H9 (cell line): ENCODE measurements at regions not wholly inside any gene's neighbourhood (a gene's known extent, or its start where the extent isn't known, plus 50 kb on each side); places are given as distances from the start of the nearest gene placed in this dataset.

Experiments
- DNase-seq: peaks from one replicate; pipeline ENCODE4 v3.0.0-alpha.2; 2017
- H2AFZ ChIP-seq: one replicate; pipeline ENCODE4 v1.6.1; 2013; ENCODE audit warnings: mild to moderate bottlenecking, low read length, control low read depth, moderate library complexity
- H2AK5ac ChIP-seq: 2 replicates; pipeline ENCODE4 v1.6.1; 2013; ENCODE audit warnings: low read length, control low read depth, mixed read lengths; ENCODE audit not compliant: insufficient read length
- H2BK120ac ChIP-seq: one replicate; pipeline ENCODE4 v1.6.1; 2013; ENCODE audit warnings: low read depth, mild to moderate bottlenecking, low read length, control low read depth, inconsistent platforms; ENCODE audit not compliant: poor library complexity, severe bottlenecking
- H2BK12ac ChIP-seq: 2 replicates; pipeline ENCODE4 v1.6.1; 2013; ENCODE audit warnings: low read length, control low read depth, mixed read lengths, low read depth; ENCODE audit not compliant: insufficient read length
- H2BK15ac ChIP-seq: 2 replicates; pipeline ENCODE4 v1.6.1; 2013; ENCODE audit warnings: low read depth, low read length, control low read depth
- H2BK20ac ChIP-seq: one replicate; pipeline ENCODE4 v1.6.1; 2013; ENCODE audit warnings: low read depth, mild to moderate bottlenecking, low read length, control low read depth, inconsistent platforms; ENCODE audit not compliant: poor library complexity, severe bottlenecking
- H2BK5ac ChIP-seq: 2 replicates; pipeline ENCODE4 v1.6.1; 2013; ENCODE audit warnings: low read length, control low read depth, mixed read lengths; ENCODE audit not compliant: insufficient read length
- H3K14ac ChIP-seq: 2 replicates; pipeline ENCODE4 v1.6.1; 2013; ENCODE audit warnings: low read length, control low read depth; ENCODE audit not compliant: insufficient read depth
- H3K18ac ChIP-seq: 2 replicates; pipeline ENCODE4 v1.6.1; 2013; ENCODE audit warnings: low read depth, mild to moderate bottlenecking, mixed read lengths, low read length, control low read depth; ENCODE audit not compliant: insufficient read length
- H3K23ac ChIP-seq: 2 replicates; pipeline ENCODE4 v1.6.1; 2013; ENCODE audit warnings: low read length, control low read depth, mixed read lengths, low read depth; ENCODE audit not compliant: insufficient read length
- H3K23me2 ChIP-seq: 2 replicates; pipeline ENCODE4 v1.6.1; 2013; ENCODE audit warnings: low read depth, mild to moderate bottlenecking, mixed read lengths, low read length, control low read depth; ENCODE audit not compliant: insufficient read length, poor library complexity, severe bottlenecking
- H3K27ac ChIP-seq: 2 replicates; pipeline ENCODE4 v1.5.1; 2013; ENCODE audit warnings: low read length, control low read depth, mixed read lengths, low read depth; ENCODE audit not compliant: insufficient read length
- H3K27me3 ChIP-seq: 2 replicates; pipeline ENCODE4 v1.6.1; 2013; ENCODE audit warnings: low read length, control low read depth, inconsistent platforms; ENCODE audit not compliant: insufficient read depth
- H3K4ac ChIP-seq: 2 replicates; pipeline ENCODE4 v1.6.1; 2013; ENCODE audit warnings: low read depth, mild to moderate bottlenecking, control low read depth, inconsistent platforms, low read length, moderate library complexity
- H3K4me1 ChIP-seq: 2 replicates; pipeline ENCODE4 v1.6.1; 2013; ENCODE audit warnings: low read length, control low read depth, inconsistent platforms; ENCODE audit not compliant: insufficient read depth
- H3K4me2 ChIP-seq: 2 replicates; pipeline ENCODE4 v1.6.1; 2013; ENCODE audit warnings: low read length, control low read depth, mixed read lengths; ENCODE audit not compliant: insufficient read length, insufficient read depth
- H3K56ac ChIP-seq: 2 replicates; pipeline ENCODE4 v1.6.1; 2013; ENCODE audit warnings: low read depth, mild to moderate bottlenecking, mixed read lengths, low read length, control low read depth; ENCODE audit not compliant: insufficient read length
- H3K79me1 ChIP-seq: 2 replicates; pipeline ENCODE4 v1.6.1; 2013; ENCODE audit warnings: low read depth, mild to moderate bottlenecking, moderate library complexity, low read length, control low read depth, inconsistent platforms; ENCODE audit not compliant: insufficient read depth, poor library complexity, severe bottlenecking
- H3K79me2 ChIP-seq: 2 replicates; pipeline ENCODE4 v1.6.1; 2013; ENCODE audit warnings: low read length, control low read depth, inconsistent platforms; ENCODE audit not compliant: insufficient read depth
- H3K9ac ChIP-seq: 2 replicates; pipeline ENCODE4 v1.6.1; 2013; ENCODE audit warnings: low read length, control low read depth, mixed read lengths; ENCODE audit not compliant: insufficient read length; ENCODE audit errors: extremely low read depth
- H3K9me3 ChIP-seq: one replicate; pipeline ENCODE4 v1.6.1; 2013; ENCODE audit warnings: low read depth, low read length, inconsistent platforms; ENCODE audit not compliant: control insufficient read depth
- H3T11ph ChIP-seq: one replicate; pipeline ENCODE4 v1.6.1; 2013; ENCODE audit warnings: mild to moderate bottlenecking, low read length, control low read depth, inconsistent platforms
- H4K20me1 ChIP-seq: one replicate; pipeline ENCODE4 v1.6.1; 2013; ENCODE audit not compliant: control insufficient read depth, insufficient read length, insufficient read depth
- H4K5ac ChIP-seq: 2 replicates; pipeline ENCODE4 v1.6.1; 2013; ENCODE audit warnings: low read depth, mild to moderate bottlenecking, mixed read lengths, low read length, control low read depth; ENCODE audit not compliant: insufficient read length
- H4K8ac ChIP-seq: replicated peaks from 2 replicates; pipeline ENCODE4 v1.6.1; 2013; ENCODE audit warnings: low read length, control low read depth, mixed read lengths, low read depth; ENCODE audit not compliant: insufficient read length
- H4K91ac ChIP-seq: 2 replicates; pipeline ENCODE4 v1.6.1; 2013; ENCODE audit warnings: low read depth, mild to moderate bottlenecking, moderate library complexity, mixed read lengths, low read length, control low read depth; ENCODE audit not compliant: insufficient read length
- H3K27ac Mint-ChIP-seq, 3 experiments: 2 replicates in 2 of 3; 3 replicates in 1 of 3; pipeline ENCODE4 v1.8.0; 2020 to 2021; ENCODE audit warnings: mixed read lengths in 3 of 3, mild to moderate bottlenecking in 1 of 3, moderate library complexity in 1 of 3
- H3K27me3 Mint-ChIP-seq: 2 replicates; pipeline ENCODE4 v1.8.0; 2021; ENCODE audit warnings: low read depth, mild to moderate bottlenecking, moderate library complexity, mixed read lengths
- H3K36me3 Mint-ChIP-seq, 3 experiments: 2 replicates in 2 of 3; 3 replicates in 1 of 3; pipeline ENCODE4 v1.8.0; 2020 to 2021; ENCODE audit warnings: low read depth in 3 of 3, mixed read lengths in 3 of 3; ENCODE audit not compliant: insufficient read depth in 1 of 3
- H3K4me1 Mint-ChIP-seq, 2 experiments: 2 replicates each; pipeline ENCODE4 v1.8.0; 2020; ENCODE audit warnings: mixed read lengths in 2 of 2
- H3K4me3 Mint-ChIP-seq, 2 experiments: 2 replicates in 1 of 2; 3 replicates in 1 of 2; pipeline ENCODE4 v1.8.0; 2020 to 2021; ENCODE audit warnings: mild to moderate bottlenecking in 2 of 2, mixed read lengths in 2 of 2, moderate library complexity in 1 of 2
- H3K9me3 Mint-ChIP-seq, 2 experiments: 2 replicates in 1 of 2; 3 replicates in 1 of 2; pipeline ENCODE4 v1.8.0; 2020; ENCODE audit warnings: mild to moderate bottlenecking in 2 of 2, mixed read lengths in 2 of 2, moderate library complexity in 1 of 2
- CTCF ChIP-seq: fragments of 200-600 bp; sonication (generic); conservative IDR thresholded peaks from 3 replicates; pipeline ENCODE4 v1.8.0; 2021; ENCODE audit warnings: antibody characterized with exemption, mild to moderate bottlenecking

- no peaks in the 10 kb centered on the region for H3K9me3 Mint-ChIP-seq
- no peak overlapping the region for H2AFZ ChIP-seq
- no peak overlapping the region for H3K23ac ChIP-seq
- H3K79me2 ChIP-seq = no peaks in the 10 kb centered on the region
- no peak overlapping the region for H2AK5ac ChIP-seq
- no peak overlapping the region for H3K9ac ChIP-seq
- peaks cover 7 to 16% of the 10 kb centered on the region in 2 experiments for H3K4me1 Mint-ChIP-seq
- no peak overlapping the region for H3K4me3 Mint-ChIP-seq
- H2BK20ac ChIP-seq = no peak overlapping the region
- no peak for TF ChIP-seq CTCF
- H3K79me1 ChIP-seq = no peaks in the 10 kb centered on the region
- no peak overlapping the region for H3K18ac ChIP-seq
- H3K27me3 Mint-ChIP-seq = no peaks in the 10 kb centered on the region; the same call in 1 of the 2 replicates
- no peak for DNase-seq
- H3K23me2 ChIP-seq = no peaks in the 10 kb centered on the region
- no peak overlapping the region for H3K4me2 ChIP-seq
- H3T11ph ChIP-seq = no peak overlapping the region
- no peaks in the 10 kb centered on the region for H3K36me3 Mint-ChIP-seq
- no peak overlapping the region for H4K8ac ChIP-seq
- no peak overlapping the region for H3K14ac ChIP-seq
- no peak overlapping the region for H2BK120ac ChIP-seq
- no peak overlapping the region for H2BK15ac ChIP-seq
- H4K20me1 ChIP-seq = no peaks in the 10 kb centered on the region
- H4K91ac ChIP-seq = no peak overlapping the region
- no peak overlapping the region for H4K5ac ChIP-seq
- H3K56ac ChIP-seq = no peak overlapping the region
- H3K4me1 ChIP-seq = peaks cover 3% of the 10 kb centered on the region; the same call in 1 of the 2 replicates
- H3K4ac ChIP-seq = no peak overlapping the region
- no peaks in the 10 kb centered on the region for H3K9me3 ChIP-seq
- H2BK12ac ChIP-seq = no peak overlapping the region
- no peaks in the 10 kb centered on the region; the same call in 1 of the 2 replicates for H3K27me3 ChIP-seq
- no peak overlapping the region; a peak in 1 of 7 replicates for H3K27ac Mint-ChIP-seq
- no peak overlapping the region for H3K27ac ChIP-seq
- H2BK5ac ChIP-seq = no peak overlapping the region
Observed at GRCh38 chr13:79191501-79191900, 214.6 kb downstream of the RBM26 start.
